SU-DHL-6 (cell line): ENCODE measurements at regions not wholly inside any gene's neighbourhood (a gene's known extent, or its start where the extent isn't known, plus 50 kb on each side); places are given as distances from the start of the nearest gene placed in this dataset.

Experiments used
- H2AFZ ChIP-seq: fragments of 200-600 bp; sonication (generic); 2 replicates; pipeline ENCODE4 v1.6.1; 2014; ENCODE audit warnings: low read depth, mild to moderate bottlenecking, moderate library complexity, mixed read lengths, antibody characterized with exemption, low read length; ENCODE audit not compliant: severe bottlenecking
- H3F3A ChIP-seq: fragments of 200-600 bp; shearing (Covaris generic); 2 replicates; pipeline ENCODE4 v1.6.0; 2016; ENCODE audit warnings: antibody characterized with exemption, mild to moderate bottlenecking; ENCODE audit not compliant: insufficient read depth
- H3K27ac ChIP-seq: fragments of 200-600 bp; sonication (generic); 2 replicates; pipeline ENCODE4 v1.5.1; 2016; ENCODE audit warnings: low read depth, mild to moderate bottlenecking, low read length, moderate library complexity, mixed read lengths
- H3K27me3 ChIP-seq: fragments of 200-600 bp; sonication (generic), shearing (Covaris generic); 2 replicates; pipeline ENCODE4 v1.6.0; 2014; ENCODE audit warnings: mild to moderate bottlenecking, low read length
- H3K36me3 ChIP-seq: fragments of 200-600 bp; sonication (generic); 2 replicates; pipeline ENCODE4 v1.6.1; 2014; ENCODE audit warnings: mild to moderate bottlenecking, low read length, mixed read lengths
- H3K4me2 ChIP-seq: fragments of 300-600, 200-600 bp; shearing (Covaris generic), sonication (generic); 2 replicates; pipeline ENCODE4 v1.6.0; 2014; ENCODE audit warnings: low read length, low read depth, mild to moderate bottlenecking; ENCODE audit not compliant: poor library complexity, severe bottlenecking
- H3K4me3 ChIP-seq: fragments of 200-600 bp; sonication (generic); 2 replicates; pipeline ENCODE4 v1.5.1; 2014; ENCODE audit warnings: antibody characterized with exemption, low read length, mild to moderate bottlenecking, mixed read lengths; ENCODE audit not compliant: insufficient read depth, poor library complexity, severe bottlenecking
- H3K79me2 ChIP-seq: fragments of 200-600 bp; sonication (generic); 2 replicates; pipeline ENCODE4 v1.6.1; 2014; ENCODE audit warnings: mild to moderate bottlenecking, low read length, moderate library complexity; ENCODE audit not compliant: insufficient read depth
- H3K9ac ChIP-seq: fragments of 200-600 bp; sonication (generic); 2 replicates; pipeline ENCODE4 v1.7.0; 2014; ENCODE audit warnings: mild to moderate bottlenecking, low read length
- H3K9me2 ChIP-seq: fragments of 200-600 bp; sonication (generic); replicated peaks from 2 replicates; pipeline ENCODE4 v1.6.1; 2014; ENCODE audit warnings: low read length; ENCODE audit not compliant: insufficient read depth
- H3K9me3 ChIP-seq: fragments of 200-600 bp; sonication (generic); 2 replicates; pipeline ENCODE4 v1.6.1; 2014; ENCODE audit warnings: low read length, mixed read lengths; ENCODE audit not compliant: insufficient read depth
- H4K20me1 ChIP-seq: fragments of 200-600 bp; sonication (generic); 2 replicates; pipeline ENCODE4 v1.6.1; 2014; ENCODE audit warnings: low read depth, mild to moderate bottlenecking, antibody characterized with exemption, low read length, moderate library complexity, mixed read lengths
- CTCF ChIP-seq: fragments of 200-600 bp; sonication (generic); IDR thresholded peaks from one replicate; pipeline ENCODE4 v1.5.1; 2017; ENCODE audit warnings: antibody characterized with exemption, mild to moderate bottlenecking, low read length, moderate library complexity; ENCODE audit not compliant: insufficient read depth, poor library complexity, severe bottlenecking
- EZH2phosphoT487 ChIP-seq: fragments of 200-600 bp; sonication (generic), shearing (Covaris generic); conservative IDR thresholded peaks from 2 replicates; pipeline ENCODE4 v1.6.1; 2018; ENCODE audit warnings: mild to moderate bottlenecking, antibody characterized with exemption, low read length, moderate library complexity, mixed read lengths

- Histone ChIP-seq H3K4me2 (peak overlapping the region; percentile 46), H3K79me2 (no peaks in the 10 kb centered on the region), H3K27me3 (no peaks in the 10 kb centered on the region), H4K20me1 (no peaks in the 10 kb centered on the region), H3K9me3 (no peaks in the 10 kb centered on the region), H3K9me2 (no peaks in the 10 kb centered on the region), H2AFZ (peak overlapping the region; percentile 48), H3K36me3 (no peaks in the 10 kb centered on the region), H3K27ac (no peak overlapping the region), H3F3A (no peaks in the 10 kb centered on the region), H3K9ac (no peak overlapping the region), H3K4me3 (no peak overlapping the region)
- TF ChIP-seq CTCF (no peak), EZH2phosphoT487 (no peak)
Measured at GRCh38 chr1:173355281-173356031, 121.7 kb upstream of the PRDX6 start.

GRCh38 chr1:173356191-173356762 is 120.9 kb upstream of the PRDX6 start:
- H3K9me3 ChIP-seq: no peaks in the 10 kb centered on the region
- no peaks in the 10 kb centered on the region for H3K36me3 ChIP-seq
- no peak overlapping the region for H3K4me3 ChIP-seq
- TF ChIP-seq EZH2phosphoT487 (no peak), CTCF (no peak)
- H4K20me1 ChIP-seq: no peaks in the 10 kb centered on the region
- no peaks in the 10 kb centered on the region for H3K27me3 ChIP-seq
- H3K4me2 ChIP-seq: no peak overlapping the region
- no peaks in the 10 kb centered on the region for H3F3A ChIP-seq
- no peak overlapping the region for H3K9ac ChIP-seq
- H2AFZ ChIP-seq: no peak overlapping the region
- H3K27ac ChIP-seq: no peak overlapping the region
- no peaks in the 10 kb centered on the region for H3K79me2 ChIP-seq
- no peaks in the 10 kb centered on the region for H3K9me2 ChIP-seq

GRCh38 chr1:173360487-173361063 is 116.6 kb upstream of the PRDX6 start:
- Histone ChIP-seq H3K4me2 (no peak overlapping the region), H2AFZ (no peak overlapping the region)

More at GRCh38 chr1:173360487-173361063, 116.6 kb upstream of the PRDX6 start:
- Histone ChIP-seq H4K20me1 (no peaks in the 10 kb centered on the region), H3K9me2 (no peaks in the 10 kb centered on the region), H3K79me2 (no peaks in the 10 kb centered on the region), H3K27me3 (no peaks in the 10 kb centered on the region), H3K9ac (no peak overlapping the region), H3K4me3 (no peak overlapping the region), H3K27ac (no peak overlapping the region), H3F3A (no peaks in the 10 kb centered on the region), H3K36me3 (no peaks in the 10 kb centered on the region), H3K9me3 (no peaks in the 10 kb centered on the region)
- no peak for TF ChIP-seq CTCF
- no peak for TF ChIP-seq EZH2phosphoT487
